NCI-H69 (cell line): ENCODE measurements at regions not wholly inside any gene's neighbourhood (a gene's known extent, or its start where the extent isn't known, plus 50 kb on each side); places are given as distances from the start of the nearest gene placed in this dataset.

Source experiments
- DNase-seq: peaks from one replicate; lab custom pipeline; 2025; lab: John Stamatoyannopoulos, UW

GRCh38 chr9:2496169-2496568 lies 125.4 kb upstream of the VLDLR start:
- no peak for DNase-seq

DNA sequence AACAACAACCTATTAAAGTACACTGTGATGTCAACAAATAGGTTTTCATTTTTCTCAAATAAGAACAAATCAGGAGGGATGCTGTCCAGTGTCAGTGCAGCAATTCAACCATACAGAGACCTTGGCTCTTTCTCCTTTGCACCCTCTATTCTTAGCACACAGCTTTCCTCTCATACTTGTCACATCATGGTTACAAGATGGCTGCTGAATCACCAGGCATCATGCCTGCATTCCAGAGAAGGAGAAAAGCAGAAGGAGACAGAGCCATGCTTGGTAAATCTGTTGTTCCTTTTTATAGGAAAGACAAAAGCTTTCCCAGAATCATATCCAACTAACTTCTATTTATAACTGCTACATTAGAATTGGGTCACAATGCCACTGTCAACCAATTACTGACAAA lies 124.7 kb upstream of the VLDLR start:
- DNase-seq = no peak

DNA sequence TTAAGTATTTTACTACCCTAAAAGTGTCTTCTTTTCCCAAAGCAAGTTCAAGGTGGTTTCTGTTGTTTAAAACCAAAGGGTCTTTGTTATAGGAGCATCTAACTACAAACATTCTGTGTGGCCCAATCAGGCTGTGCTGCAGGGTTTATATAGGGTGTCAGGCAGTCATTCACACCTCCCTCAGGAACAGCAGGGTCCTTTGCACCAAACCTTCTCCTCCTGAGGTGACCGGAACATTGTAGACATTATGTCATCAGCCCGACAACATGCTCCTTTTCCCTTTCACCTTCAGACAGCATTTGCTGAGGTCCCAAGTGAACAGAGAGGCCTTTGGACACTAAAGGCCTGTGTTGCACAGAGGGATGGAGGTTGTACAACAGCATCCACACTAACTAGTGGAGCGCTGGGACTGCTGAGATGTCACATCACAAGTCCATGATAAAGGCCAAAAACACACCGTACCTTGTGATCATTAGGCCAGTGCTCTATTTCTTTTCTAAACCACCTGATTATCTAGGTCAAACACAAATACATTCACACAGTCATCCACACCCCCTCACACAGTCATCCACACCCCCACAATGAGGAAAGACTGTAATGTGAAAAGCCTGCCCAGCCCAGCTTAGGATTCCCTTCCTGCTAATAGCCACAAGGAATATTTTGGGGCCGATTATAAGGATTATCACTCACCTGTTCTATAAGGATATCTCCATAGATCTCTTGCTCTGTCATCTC lies 123.8 kb upstream of the VLDLR start:
- DNase-seq = no peak

DNA sequence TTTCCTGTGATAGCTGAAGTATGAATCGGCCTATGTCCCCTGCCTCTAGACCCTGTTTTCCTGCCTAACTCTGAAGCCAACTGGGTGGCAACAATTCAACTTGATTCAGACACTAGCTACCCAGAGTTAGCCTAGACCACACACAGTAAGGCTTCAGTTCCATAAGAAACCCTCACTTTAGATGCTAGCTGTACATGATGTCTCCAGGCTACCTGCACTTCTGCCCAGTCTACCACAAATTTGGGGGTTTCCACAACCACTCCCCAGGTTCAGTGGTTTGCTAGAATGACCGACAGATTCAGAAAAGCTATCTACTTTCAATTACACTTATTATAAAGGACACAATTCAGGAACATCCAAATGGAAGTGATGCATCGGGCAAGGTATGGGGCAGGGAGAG lies 119.4 kb upstream of the VLDLR start:
- DNase-seq = no peak

- no peak for DNase-seq
Measured at GRCh38 chr9:2502760-2503159, 118.8 kb upstream of the VLDLR start.

DNA sequence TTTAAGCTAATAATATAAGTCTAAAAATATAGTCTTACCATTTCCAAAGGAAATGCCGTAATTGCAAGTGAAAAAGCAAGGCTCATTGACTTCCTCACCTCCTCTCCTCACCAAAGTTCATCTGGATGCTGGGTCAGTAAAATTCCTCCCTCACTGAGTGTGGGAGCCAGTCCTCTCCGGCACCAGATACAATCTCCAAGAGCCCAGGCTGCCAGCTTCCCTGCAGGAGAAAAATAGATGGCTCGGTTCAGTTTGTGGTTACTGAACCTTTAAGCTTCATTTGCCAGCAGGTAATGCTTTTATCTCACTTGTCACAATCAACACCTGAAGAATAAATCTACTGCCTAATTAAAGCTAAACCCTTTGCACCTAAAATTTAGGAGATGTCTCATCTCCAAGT lies 115.3 kb upstream of the VLDLR start:
- DNase-seq = peak; percentile 16

DNA sequence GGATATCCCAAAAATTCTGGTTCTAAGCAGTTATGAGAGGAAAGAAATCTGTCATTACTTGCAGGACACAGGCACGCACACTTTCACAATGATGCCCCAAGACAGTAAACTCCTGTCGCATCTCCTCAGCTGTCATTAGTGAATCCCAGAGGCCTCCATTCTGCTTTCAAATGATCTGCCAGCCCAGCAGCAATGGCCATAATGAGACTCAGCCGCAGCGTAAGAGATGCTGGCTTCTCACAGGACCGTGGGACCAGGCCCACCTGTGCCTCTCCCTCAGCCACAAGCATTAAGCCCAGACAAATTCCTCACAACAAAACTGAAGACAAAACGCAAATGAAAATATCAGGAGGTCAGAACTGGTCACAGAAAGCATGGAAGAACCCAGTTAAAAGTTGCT lies 98.0 kb upstream of the VLDLR start:
- no peak for DNase-seq

- DNase-seq = no peak
Measured at GRCh38 chr9:2524601-2525000, 97.0 kb upstream of the VLDLR start.

DNA sequence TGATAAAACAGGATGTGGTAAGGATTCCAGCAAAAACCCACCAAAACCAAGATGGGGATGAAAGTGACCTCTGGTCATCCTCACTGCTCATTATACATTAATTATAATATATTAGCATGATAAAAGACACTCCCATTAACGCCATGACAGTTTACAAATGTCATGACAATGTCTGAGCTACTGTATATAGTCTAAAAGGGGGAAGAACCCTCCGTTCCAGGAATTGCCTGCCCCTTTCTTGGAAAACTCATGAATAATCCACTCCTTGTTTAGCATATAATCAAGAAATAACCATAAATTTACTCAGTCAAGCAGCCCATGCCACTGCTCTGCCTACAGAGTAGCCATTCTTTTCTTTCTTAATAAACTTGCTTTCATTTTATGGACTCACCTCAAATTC lies 96.4 kb upstream of the VLDLR start:
- no peak for DNase-seq

GRCh38 chr9:2526071-2526828 lies 95.3 kb upstream of the VLDLR start:
- peak; percentile 79 for DNase-seq

DNA sequence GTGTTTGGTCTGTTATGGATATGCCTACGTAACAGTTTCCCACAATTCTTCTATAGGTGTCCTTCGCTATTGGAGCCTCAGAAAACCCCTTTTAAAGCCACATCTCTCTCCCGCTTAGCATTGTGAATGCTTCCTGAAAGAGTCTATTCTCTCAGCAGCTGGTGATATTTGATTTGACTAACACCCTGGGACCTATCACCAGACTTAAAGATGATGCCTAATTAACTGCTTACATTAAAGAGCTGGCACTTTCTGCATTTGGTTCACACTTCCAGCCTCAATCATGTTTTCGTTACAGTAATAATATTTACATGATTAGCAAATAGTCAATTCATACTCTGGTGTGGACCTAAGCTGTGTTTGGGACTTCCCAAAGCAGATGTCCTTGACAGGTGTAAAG lies 90.1 kb upstream of the VLDLR start:
- peak; percentile 30 for DNase-seq

DNA sequence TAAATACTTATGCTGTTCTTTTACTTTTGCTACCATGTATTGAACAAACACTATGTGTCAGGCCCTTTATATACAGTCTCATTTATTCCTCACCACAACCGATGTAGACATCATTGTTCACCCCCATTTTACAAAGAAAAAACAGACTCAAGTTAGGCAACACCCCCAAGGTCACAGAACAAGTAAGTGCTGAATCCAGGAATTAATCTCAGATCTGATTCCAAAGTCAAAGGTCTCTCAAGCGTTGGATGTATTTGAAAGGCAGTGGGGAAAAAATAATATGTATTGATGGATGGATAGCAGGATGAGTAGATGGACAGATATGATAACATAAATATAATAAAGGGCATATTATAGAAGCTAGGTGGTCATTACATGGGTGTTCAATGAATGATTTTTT lies 85.1 kb upstream of the VLDLR start:
- DNase-seq = no peak

DNA sequence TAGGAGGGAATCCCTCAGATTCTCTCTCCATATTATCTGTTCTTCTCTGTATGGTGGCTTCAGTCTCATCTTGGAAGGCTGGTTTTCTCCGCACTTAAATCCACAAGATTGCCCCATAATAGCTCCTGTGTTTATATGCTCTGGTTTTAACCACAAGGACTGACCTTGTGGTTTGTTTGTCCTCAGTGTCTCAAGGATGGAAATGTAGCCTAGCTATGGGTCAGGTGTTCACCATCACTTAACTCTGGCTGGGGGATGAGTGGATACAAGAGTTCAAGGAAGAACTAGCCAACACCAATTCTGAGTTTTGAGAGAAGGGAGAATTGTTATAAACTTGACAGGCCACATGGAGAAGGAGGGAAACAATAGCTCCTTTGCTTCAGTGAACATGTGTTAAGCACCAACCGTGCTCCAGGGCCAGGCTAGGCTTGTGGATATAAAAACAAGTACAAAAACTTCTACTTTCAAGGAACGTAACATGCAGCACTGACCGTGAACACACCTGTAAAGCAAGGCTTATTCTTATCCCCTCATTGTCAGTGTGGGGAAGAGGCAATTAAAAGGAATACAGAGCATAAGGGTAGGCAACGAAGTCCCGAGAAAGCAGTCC lies 75.6 kb upstream of the VLDLR start:
- DNase-seq = no peak

DNA sequence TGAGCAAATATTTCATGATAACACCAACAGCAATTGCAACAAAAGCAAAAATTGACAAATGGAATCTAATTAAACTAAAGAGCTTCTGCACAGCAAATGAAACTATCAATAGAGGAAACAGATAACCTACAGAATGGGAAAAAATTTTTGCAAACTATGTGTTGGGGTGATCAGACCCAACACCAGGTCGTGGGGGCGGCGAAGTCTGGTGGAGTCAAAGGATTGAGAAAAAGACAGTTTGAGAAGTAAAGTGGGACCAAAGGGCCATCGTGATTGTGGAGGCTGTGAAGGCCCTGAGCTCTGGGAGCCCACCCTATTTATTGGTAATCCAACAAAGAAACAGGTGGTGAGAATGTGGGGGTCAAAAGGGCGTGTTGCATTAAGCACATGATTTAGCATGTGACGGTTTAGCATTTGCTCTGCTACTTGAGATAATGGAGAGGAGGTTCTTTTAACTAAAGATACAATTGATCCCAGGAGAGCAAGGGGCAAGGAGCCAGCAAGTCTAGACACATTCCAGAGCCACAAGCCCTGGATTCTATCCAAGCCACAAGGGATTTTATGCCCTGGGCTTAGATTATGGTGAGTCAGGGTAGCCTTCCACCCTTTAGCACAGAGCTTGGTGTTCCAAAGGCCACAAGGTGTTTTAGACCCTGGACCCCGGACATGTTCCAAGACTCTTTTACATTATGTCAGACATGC lies 65.5 kb upstream of the VLDLR start:
- DNase-seq = peak; percentile 86

DNA sequence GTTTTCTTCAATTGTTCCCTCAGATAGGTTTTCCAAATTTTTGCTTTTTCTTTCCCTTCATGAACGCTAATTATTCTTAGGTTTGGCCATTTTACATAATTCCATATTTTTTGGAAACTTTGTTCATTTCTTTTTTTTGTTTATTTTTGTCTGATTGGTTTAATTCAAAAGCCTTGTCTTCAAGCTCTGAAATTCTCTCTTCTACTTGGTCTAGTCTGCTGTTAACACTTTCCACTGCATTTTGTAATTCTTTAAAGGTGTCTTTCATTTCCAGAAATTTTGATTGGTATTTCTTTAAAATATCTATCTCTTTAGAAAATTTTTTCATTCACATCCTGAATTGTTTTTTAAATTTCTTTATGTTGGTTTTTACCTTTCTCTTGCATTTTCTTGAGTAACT lies 63.9 kb upstream of the VLDLR start:
- no peak for DNase-seq

DNA sequence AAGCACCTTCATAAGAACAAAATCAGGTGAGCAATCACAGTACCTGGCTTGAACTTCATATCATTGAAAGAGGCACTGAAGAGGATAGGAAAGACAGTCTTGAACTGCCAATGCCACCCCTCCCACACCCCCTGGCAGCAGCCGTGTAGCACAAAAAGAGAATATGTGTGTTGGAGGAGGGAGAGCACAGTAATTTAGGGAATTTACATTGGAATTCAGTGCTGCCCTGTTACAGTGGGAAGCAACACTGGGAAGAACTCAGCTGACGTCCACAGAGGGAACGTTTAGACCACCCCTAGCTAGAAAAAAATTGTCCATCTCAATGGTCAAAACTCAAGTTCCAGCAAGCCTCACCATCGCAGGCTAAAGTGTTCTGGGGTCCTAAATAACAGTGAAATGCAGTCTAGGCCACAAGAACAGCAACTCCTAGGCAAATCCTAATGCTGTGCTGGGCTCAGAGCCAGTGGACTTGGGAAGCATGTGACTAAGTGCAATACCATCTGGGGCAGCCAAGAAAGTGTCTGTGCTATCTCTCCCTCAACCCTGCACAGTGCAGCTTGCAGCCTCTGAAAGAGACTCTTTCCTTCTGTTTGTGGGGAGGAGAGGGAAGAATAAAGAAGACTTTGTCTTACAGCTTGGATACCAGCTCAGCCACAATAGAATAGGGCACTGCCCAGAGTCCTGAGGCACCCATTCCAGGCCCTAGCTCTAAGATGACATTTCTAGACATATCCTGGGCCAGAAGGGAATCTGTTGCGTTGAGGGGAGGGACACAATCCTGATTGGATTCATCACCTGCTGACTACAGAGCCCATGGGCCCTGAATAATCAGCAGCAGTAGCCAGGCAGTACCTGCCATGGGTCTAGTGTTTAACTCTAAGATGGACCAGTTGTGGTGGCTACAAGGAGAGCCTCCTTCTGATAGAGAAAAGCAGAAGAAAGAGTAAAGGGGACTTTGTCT lies 62.1 kb upstream of the VLDLR start:
- DNase-seq = peak; percentile 66

- DNase-seq = peak; percentile 66
Measured at GRCh38 chr9:2560180-2560579, 61.4 kb upstream of the VLDLR start.

DNA sequence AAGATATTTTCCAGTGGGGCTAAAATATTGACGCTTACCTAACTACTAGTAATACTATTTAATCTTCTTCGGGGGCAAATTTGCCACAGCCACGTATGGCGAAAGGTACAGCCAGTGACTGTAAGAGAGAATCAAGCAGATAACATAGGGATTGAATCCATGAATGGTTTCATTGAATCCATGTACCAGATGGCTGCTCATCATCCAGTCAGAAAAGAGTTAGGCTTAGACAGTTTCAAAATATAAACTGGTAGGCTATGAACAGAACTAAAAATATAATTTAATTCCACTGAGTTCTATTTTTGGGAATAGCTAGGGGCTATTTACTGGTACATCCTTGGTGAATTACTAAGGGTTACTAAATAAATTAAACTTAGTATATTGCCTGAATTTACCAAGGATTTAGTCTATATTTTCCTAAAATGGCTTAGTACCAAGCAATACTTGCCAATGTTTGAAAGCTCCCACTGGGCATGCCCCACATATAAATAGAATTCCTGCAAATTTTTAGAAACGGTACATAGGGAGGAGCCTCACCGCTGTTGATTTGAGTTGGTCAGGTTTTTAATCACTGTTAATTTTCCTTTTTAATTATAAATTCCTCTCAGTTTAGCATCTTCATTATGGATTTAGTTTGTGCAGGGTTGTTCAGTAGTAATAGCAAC lies 55.8 kb upstream of the VLDLR start:
- no peak for DNase-seq

GRCh38 chr9:2567922-2568321 lies 53.7 kb upstream of the VLDLR start:
- DNase-seq = peak; percentile 61

DNA sequence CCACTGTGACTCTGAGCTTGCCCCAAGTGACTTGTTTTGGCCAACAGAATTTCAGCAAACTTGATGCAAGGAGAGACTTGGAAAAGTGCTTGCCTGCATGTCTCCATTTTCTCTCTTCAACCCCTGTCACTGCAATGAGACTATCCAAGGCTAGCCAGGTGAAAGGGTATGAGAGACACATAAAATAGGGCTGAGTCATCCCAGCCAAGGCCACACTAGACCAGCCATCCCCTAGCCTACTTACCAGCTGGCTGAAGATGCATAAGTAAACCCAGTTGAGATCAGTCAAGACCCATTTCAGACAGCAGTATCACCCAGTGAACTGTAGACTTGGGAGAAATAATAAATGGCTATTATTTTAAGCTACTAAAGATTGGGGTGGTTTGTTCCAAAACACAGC lies 52.9 kb upstream of the VLDLR start:
- DNase-seq = peak; percentile 11
